Inflammatory macrophage treated with lipopolysaccharide for 1 hour (primary cell): ENCODE measurements at regions not wholly inside any gene's neighbourhood (a gene's known extent, or its start where the extent isn't known, plus 50 kb on each side); places are given as distances from the start of the nearest gene placed in this dataset.
A peak's percentile ranks its signal among the peaks of the same experiment; 100 is the strongest.

ENCODE experiments used
- DNase-seq, 2 donors: peaks; one replicate each; pipeline ENCODE4 v3.0.0-alpha.2; 2020 to 2022

- peak; percentile 48 to 72 for DNase-seq
These were observed 84.4 kb upstream of the ANKRD1 start for GRCh38 chr10:91005276-91005675.

DNA sequence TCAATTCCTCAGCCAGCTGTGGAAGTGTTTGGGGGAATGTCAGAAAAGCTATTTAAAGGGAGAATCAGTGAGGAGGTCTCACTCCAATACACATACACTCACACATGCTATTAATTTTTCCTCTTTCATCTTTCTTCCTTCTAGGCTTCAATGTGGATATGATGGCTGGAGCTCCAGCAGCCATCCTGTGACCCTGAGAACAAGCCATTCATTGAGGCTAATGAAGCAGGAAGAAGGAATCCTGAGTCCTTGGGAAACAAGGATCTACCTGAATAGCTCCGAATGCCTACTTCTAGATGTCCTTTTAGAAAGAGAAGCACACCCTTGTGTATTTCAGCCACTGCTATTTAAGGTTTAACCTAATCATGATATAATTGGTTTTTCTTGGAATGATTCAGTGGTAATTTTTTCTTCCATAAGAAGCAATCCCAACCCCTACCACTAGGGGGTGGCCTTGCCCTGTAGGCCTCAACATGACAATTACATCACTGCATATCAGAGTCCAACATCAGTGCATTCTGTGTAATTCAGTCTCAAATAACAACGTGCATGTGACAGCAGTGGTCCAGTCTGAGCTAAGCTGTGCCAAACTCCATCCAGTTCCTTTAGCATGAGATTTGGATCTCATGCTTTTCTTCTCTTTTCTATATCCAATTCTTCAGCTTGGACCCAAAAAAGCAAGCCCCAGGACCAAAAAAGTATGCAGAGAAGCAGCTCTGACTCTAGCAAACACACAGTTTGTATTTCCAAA, 85.3 kb upstream of the ANKRD1 start:
- peak; percentile 55 to 89 for DNase-seq

GRCh38 chr10:91006752-91007346, 86.0 kb upstream of the ANKRD1 start:
- no peak for DNase-seq

- no peak for DNase-seq
These were observed 86.8 kb upstream of the ANKRD1 start for GRCh38 chr10:91007655-91008054.

DNA sequence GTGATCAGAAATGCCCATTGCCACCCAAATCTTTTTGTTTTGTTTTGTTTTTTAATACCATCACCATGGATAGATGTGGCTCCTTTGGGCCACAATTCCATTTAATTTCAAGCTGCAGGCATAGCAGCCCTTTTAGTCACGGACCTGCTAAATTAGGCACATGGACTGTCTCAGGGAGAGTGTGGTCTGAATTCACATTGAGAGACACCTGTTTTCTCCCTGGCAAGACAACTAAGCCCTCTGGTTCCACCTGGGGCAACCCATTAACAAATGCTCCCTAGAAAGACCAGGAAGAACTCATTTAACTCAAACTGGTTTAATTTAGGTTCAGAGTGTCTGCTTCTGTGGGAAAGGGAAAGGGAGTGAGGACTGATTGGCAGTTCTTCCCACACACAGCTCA, 88.2 kb upstream of the ANKRD1 start:
- no peak for DNase-seq

- no peak for DNase-seq
These were observed 90.1 kb upstream of the ANKRD1 start for GRCh38 chr10:91010952-91011351.

- no peak for DNase-seq
These were observed 91.6 kb upstream of the ANKRD1 start for GRCh38 chr10:91012502-91012901.

DNA sequence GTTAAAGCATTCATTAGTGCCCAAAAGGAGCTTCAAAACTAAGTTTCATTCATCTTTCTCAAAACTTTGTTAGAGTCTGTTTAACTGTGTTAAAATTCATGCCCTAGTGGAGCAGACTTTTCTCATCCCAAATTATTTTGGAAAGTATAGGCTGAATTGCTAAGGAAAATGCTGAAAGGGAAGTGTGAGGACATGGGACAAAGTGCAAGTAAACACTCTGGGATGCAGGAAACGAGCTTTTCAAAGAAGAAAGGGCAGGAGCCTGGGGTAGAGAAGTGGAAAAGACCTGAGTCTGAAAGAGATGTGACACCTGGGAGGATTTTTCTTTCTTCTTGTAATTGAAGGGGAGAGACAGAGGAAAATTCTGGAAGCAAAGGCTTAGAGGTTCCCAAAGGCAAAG, 93.1 kb upstream of the ANKRD1 start:
- no peak for DNase-seq

DNA sequence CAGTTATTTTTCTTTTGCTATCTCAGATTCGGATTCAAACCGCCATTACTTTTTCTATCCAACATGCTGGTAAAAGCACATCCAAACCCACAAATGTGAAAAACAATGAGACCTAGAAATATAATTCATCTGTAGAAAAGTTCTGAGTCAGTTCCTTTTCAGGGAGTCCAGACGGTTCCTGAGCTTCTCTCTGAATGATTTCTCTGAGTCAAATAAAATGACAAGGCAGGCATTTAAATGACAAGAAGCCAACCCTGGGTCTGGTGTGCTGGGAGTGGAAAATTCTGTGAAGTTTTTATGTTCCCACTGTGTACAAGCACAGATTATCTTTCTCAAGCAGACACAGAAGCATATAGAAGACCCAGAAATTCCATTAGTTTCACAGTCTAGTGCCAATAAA, 96.3 kb upstream of the ANKRD1 start:
- no peak for DNase-seq

- DNase-seq, result no peak
These were observed 101.0 kb upstream of the ANKRD1 start for GRCh38 chr10:91021901-91022300.

DNA sequence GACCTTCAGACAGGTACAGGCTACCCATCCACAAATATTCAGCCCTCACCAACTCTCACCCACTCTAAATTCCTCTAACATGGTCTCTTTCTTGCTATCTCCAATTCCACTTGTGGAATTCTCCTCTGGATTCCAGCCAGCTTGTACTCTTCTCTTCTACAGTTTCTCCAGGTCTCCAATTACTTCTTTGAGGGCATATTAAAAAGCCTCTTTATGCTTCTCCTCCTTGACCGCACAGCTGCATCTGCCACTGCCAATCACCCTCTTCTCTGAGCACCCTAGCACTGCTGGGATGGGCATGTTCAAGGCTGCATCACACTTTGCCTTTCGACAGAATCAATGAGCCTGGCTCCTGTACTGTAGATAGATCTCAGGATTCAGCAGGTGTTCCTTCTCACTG, 101.5 kb upstream of the ANKRD1 start:
- no peak for DNase-seq

GRCh38 chr10:91022924-91023699, 102.2 kb upstream of the ANKRD1 start:
- DNase-seq, result no peak

DNA sequence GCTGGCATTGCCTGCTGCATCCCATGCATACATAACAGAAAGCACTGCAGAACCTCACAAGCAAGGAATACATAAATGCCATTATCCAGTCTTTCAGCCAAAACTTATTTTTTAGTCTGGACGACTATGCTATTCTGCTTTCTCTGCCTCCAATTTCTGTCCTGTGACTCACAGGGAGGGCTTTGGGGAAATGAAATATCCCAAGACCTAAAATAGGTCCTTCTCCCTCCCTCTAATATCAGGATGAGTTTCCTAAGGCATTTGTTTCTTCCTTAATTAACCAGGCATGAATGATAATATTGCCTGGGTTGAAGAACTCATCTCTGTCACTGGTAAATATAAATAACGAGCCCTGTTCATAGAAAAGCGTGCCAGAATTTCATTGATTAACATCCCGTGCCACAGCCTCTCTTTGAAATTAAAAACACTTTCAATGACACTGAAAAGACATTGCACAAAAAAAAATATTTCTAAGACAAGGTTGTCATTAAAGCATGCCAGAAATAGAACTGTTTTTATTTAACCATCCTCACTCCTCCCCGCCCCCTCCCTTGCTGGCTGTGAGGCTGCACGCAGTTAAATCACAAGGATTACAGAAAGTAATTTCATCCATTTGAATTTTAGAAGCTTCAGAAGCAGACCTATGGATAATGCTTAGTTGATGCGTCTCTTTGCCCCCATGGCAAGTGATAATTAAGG, 103.0 kb upstream of the ANKRD1 start:
- no peak for DNase-seq

DNA sequence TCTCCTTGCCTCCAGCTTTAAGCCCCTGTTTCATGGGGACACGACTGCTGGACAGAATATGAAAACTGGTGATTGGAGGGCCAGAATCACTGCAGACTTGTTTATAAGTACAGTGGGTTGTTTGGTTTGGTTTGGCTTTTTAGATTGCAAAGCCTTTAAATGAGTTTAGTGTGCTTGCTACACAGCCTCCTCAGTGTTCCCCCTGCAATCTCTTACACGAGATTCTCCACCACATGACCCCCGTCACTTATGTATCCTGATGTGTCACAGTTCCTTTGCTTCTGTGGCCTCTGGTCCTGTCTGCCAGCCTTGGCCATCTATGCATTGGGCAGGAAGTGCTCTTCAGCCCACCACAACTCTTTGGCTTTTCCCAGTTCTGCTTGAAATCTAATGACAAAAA, 103.7 kb upstream of the ANKRD1 start:
- DNase-seq, result no peak

DNA sequence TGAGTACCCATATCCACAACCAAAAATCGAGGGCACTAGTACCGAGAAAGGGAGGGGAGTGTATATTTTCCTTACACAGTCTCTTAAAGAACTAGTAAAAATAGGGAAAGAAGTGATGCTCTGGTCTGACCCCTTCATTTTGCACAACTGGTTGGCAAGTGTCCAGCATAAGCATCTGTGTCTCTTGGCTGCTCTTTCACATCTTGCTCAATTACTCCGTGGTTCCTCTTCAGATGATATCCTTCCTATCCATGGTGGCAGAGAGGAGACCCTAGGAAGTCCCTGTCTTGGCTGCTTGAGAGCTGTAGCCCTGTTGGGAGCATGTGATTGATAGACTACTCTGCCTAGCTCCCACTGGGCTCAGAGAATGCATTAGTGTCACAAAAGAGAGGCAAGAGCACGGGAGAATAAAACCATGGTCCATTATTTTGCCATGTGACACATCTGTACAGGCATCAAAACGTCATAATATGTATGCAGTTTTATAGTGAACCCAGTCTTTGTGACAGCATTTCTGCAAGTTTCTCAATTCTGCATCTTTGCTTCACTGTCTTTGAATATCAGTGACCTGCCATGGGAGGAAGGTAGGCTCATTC, 111.8 kb upstream of the ANKRD1 start:
- peak in 1 of 2 donors; percentile 2 for DNase-seq

DNA sequence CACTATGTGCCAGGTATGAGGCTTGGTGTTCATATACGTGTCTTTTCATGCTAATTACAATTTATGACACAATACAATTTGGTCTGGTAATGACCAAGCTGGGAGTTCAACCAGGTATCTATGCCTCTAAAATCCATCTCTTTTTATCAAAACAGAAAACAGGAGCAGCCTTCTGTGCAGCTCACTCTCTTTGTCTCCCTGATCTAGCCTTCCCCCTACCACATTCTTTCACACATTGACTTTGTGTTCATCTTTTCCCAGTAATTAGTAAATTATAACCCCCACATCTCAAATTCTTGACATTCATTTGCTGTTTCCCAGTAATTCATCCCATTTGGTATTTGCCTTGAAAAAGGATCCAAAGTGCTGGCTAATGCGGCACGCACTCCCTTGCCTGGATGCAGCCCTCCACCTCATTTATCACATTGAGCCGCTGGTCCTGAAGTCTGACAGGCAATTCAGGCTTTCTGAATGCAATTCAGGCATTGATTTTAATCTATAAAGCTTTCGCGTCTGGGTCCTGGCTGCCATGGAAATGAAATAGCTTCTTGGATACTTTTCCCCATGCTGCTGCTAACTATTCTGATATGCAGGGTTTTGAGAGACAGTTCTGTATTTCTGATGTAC, 112.5 kb upstream of the ANKRD1 start:
- no peak for DNase-seq

DNA sequence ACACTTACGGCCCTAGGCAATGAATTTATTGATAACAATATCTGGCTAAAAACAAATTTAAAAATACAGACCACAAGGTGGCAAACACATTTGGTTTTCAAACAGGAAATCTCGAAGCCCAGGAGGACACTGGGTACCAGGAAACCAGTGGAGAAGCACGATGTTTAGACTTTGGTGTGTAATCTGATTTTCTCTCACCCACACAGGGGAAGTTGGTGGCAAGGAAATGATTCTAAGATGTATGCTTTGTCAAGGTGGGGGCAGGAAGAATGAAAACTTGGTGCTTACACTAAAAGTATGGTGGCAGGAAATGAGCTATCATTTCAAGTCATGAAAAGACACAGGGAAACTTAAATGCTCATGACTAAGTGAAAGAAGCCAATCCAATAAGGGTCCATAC, 113.2 kb upstream of the ANKRD1 start:
- no peak for DNase-seq

GRCh38 chr10:91034494-91035159, 113.7 kb upstream of the ANKRD1 start:
- DNase-seq, result peak; percentile 29 to 43

DNA sequence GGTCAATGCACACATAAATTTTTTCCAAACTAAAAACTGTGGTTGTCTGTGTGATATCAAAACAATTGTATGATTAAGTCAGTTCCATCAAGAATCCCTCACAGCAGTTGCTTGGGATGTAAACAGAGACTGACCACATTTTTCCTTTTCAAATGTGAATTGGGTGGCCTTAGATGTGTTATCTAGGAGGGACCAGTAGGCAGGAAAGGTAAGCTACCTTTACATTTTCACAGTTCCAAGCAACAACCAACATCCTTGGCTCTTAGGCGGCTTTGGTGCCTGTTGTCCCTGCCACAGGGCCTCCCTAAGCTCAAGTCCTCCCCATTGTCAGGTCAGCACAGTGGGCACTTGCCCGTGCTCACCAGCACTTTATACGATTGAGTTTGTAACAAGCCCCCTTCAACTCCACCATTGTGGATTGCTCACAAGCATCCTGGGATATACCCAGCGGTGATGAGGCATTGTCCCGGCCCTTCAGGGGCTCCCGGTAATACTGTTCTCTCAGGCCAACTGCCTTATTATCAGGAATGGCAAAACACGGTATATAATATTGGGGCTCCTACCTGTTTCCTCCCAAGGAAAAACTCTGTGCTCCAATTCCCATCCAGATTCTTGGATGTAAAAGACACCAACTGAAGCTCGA, 114.9 kb upstream of the ANKRD1 start:
- DNase-seq, result no peak

- no peak for DNase-seq
These were observed 116.0 kb upstream of the ANKRD1 start for GRCh38 chr10:91036807-91037411.

- no peak for DNase-seq
These were observed 118.1 kb upstream of the ANKRD1 start for GRCh38 chr10:91038971-91039370.
